IMR-90 (cell line): ENCODE measurements at regions not wholly inside any gene's neighbourhood (a gene's known extent, or its start where the extent isn't known, plus 50 kb on each side); places are given as distances from the start of the nearest gene placed in this dataset.

Experiments used
- ATAC-seq: fragments of 200-7000 bp; cut with Tn5 transposase; 2 replicates; pipeline ENCODE4 v1.9.1; 2020; ENCODE audit warnings: low read depth, mild to moderate bottlenecking, moderate library complexity
- BruUV-seq: library from RNA; stranded (reverse); fragments of 400-500 nt; replicated peaks from 2 replicates; lab custom pipeline; 2021; lab: Mats Ljungman, UMichigan
- CTCF ChIA-PET: fragments of 300-600 bp; formaldehyde crosslinking; extraction: SDS; loops from one replicate; lab custom pipeline; 2021; ENCODE audit warnings: antibody characterized with exemption; lab: Yijun Ruan, JAX
- POLR2A ChIA-PET: fragments of 300-600 bp; sonication (Branson Sonifier 250); formaldehyde crosslinking; loops from one replicate; lab custom pipeline; 2022; ENCODE audit warnings: antibody characterized with exemption; ENCODE audit not compliant: unreplicated experiment; lab: Charles Lee
- DNase-seq: peaks from one replicate; pipeline ENCODE4 v3.0.0; 2013
- H2AFZ ChIP-seq: replicated peaks from 2 replicates; pipeline ENCODE3; 2013; ENCODE audit warnings: low read length, mild to moderate bottlenecking; ENCODE audit not compliant: poor library complexity
- H2AK5ac ChIP-seq: 2 replicates; pipeline ENCODE4 v1.6.1; 2013; ENCODE audit warnings: low read depth, low read length, inconsistent platforms
- H2AK9ac ChIP-seq: replicated peaks from 2 replicates; pipeline ENCODE3; 2013; ENCODE audit warnings: mild to moderate bottlenecking, low read depth, low read length, moderate library complexity; ENCODE audit not compliant: poor library complexity
- H2BK120ac ChIP-seq: 2 replicates; pipeline ENCODE4 v1.6.1; 2013; ENCODE audit warnings: low read depth, low read length, inconsistent platforms
- H2BK15ac ChIP-seq: 3 replicates; pipeline ENCODE4 v1.6.1; 2013; ENCODE audit warnings: low read depth, low read length, inconsistent platforms
- H2BK20ac ChIP-seq: 2 replicates; pipeline ENCODE4 v1.6.1; 2013; ENCODE audit warnings: low read depth, mild to moderate bottlenecking, inconsistent platforms, low read length, moderate library complexity
- H2BK5ac ChIP-seq: 2 replicates; pipeline ENCODE4 v1.6.1; 2013; ENCODE audit warnings: mild to moderate bottlenecking, low read depth, low read length, inconsistent platforms; ENCODE audit not compliant: poor library complexity, severe bottlenecking
- H3K14ac ChIP-seq: replicated peaks from 2 replicates; pipeline ENCODE4 v1.6.1; 2013; ENCODE audit warnings: low read depth, low read length, inconsistent platforms
- H3K18ac ChIP-seq: 2 replicates; pipeline ENCODE4 v1.6.1; 2013; ENCODE audit warnings: low read depth, low read length, control low read depth
- H3K23ac ChIP-seq: 2 replicates; pipeline ENCODE4 v1.6.1; 2013; ENCODE audit warnings: low read depth, low read length, inconsistent platforms
- H3K27ac ChIP-seq: 2 replicates; pipeline ENCODE4 v1.5.1; 2013; ENCODE audit warnings: mild to moderate bottlenecking, control low read depth, low read length; ENCODE audit not compliant: insufficient read depth
- H3K27me3 ChIP-seq: 2 replicates; pipeline ENCODE4 v1.6.1; 2013; ENCODE audit warnings: low read length; ENCODE audit not compliant: control insufficient read depth, insufficient read depth
- H3K36me3 ChIP-seq: 2 replicates; pipeline ENCODE4 v1.6.1; 2013; ENCODE audit warnings: low read length, mixed read lengths; ENCODE audit not compliant: control insufficient read depth, insufficient read depth
- H3K4ac ChIP-seq: 2 replicates; pipeline ENCODE4 v1.6.1; 2013; ENCODE audit warnings: low read depth, low read length, inconsistent platforms
- H3K4me1 ChIP-seq: 2 replicates; pipeline ENCODE4 v1.6.1; 2013; ENCODE audit warnings: low read length, mixed read lengths; ENCODE audit not compliant: control insufficient read depth, insufficient read depth
- H3K4me2 ChIP-seq: 2 replicates; pipeline ENCODE4 v1.6.1; 2013; ENCODE audit warnings: low read depth, mild to moderate bottlenecking, control low read depth, low read length, moderate library complexity
- H3K4me3 ChIP-seq: 2 replicates; pipeline ENCODE4 v1.5.1; 2013; ENCODE audit warnings: low read depth, mild to moderate bottlenecking, control low read depth, low read length, moderate library complexity; ENCODE audit not compliant: insufficient read depth
- H3K56ac ChIP-seq: 2 replicates; pipeline ENCODE4 v1.6.1; 2013; ENCODE audit warnings: low read length, inconsistent platforms; ENCODE audit not compliant: insufficient read depth; ENCODE audit errors: extremely low read depth
- H3K79me1 ChIP-seq, 2 experiments: 2 replicates each; pipeline ENCODE4 v1.6.1; 2013; ENCODE audit warnings: low read length in 2 of 2, inconsistent platforms in 1 of 2, low read depth in 1 of 2
- H3K9ac ChIP-seq: 2 replicates; pipeline ENCODE4 v1.6.1; 2013; ENCODE audit warnings: low read depth, low read length, control low read depth
- H3K9me1 ChIP-seq: 2 replicates; pipeline ENCODE4 v1.6.1; 2013; ENCODE audit warnings: low read length, inconsistent platforms; ENCODE audit not compliant: insufficient read depth
- H3K9me3 ChIP-seq: 2 replicates; pipeline ENCODE4 v1.6.1; 2013; ENCODE audit warnings: low read length; ENCODE audit not compliant: control insufficient read depth, insufficient read depth
- H4K20me1 ChIP-seq: 2 replicates; pipeline ENCODE4 v1.6.1; 2013; ENCODE audit warnings: low read length, inconsistent platforms; ENCODE audit not compliant: insufficient read depth
- H4K5ac ChIP-seq: 2 replicates; pipeline ENCODE4 v1.6.1; 2013; ENCODE audit warnings: mild to moderate bottlenecking, low read depth, low read length, control low read depth
- H4K8ac ChIP-seq, 2 experiments: 2 replicates each; pipeline ENCODE4 v1.6.1; 2013; ENCODE audit warnings: low read depth in 2 of 2, low read length in 2 of 2, control low read depth in 1 of 2, inconsistent platforms in 1 of 2
- H4K91ac ChIP-seq: 2 replicates; pipeline ENCODE4 v1.6.1; 2013; ENCODE audit warnings: low read depth, low read length, inconsistent platforms; ENCODE audit not compliant: insufficient read depth
- BHLHE40 ChIP-seq: fragments of 150-350 bp; IDR thresholded peaks from 2 replicates; pipeline ENCODE4 v1.6.1; 2016; ENCODE audit warnings: mild to moderate bottlenecking, low read depth, low read length
- CEBPB ChIP-seq: IDR thresholded peaks from 2 replicates; pipeline ENCODE4 v1.6.1; 2012; ENCODE audit warnings: low read depth, low read length, improper control_type of control experiment
- CHD1 ChIP-seq: IDR thresholded peaks from 2 replicates; pipeline ENCODE4 v1.6.1; 2012; ENCODE audit warnings: low read depth, low read length, improper control_type of control experiment
- ELK1 ChIP-seq: fragments of 150-350 bp; IDR thresholded peaks from 2 replicates; pipeline ENCODE4 v1.6.1; 2016; ENCODE audit warnings: low read depth, mild to moderate bottlenecking, low read length, moderate library complexity, borderline replicate concordance
- FOS ChIP-seq: fragments of 150-350 bp; IDR thresholded peaks from 2 replicates; pipeline ENCODE4 v1.6.1; 2016; ENCODE audit warnings: low read depth, low read length
- MAFK ChIP-seq: IDR thresholded peaks from 2 replicates; pipeline ENCODE4 v1.6.1; 2012; ENCODE audit warnings: low read depth, low read length, improper control_type of control experiment
- MAZ ChIP-seq: IDR thresholded peaks from 2 replicates; pipeline ENCODE4 v1.6.1; 2012; ENCODE audit warnings: low read depth, mild to moderate bottlenecking, low read length, improper control_type of control experiment, moderate library complexity, borderline replicate concordance
- MXI1 ChIP-seq: IDR thresholded peaks from 2 replicates; pipeline ENCODE4 v1.6.1; 2012; ENCODE audit warnings: low read depth, mild to moderate bottlenecking, low read length, moderate library complexity, borderline replicate concordance
- NFE2L2 ChIP-seq: fragments of 150-350 bp; IDR thresholded peaks from 2 replicates; pipeline ENCODE4 v1.6.1; 2016; ENCODE audit warnings: low read depth, mild to moderate bottlenecking, low read length
- POLR2A ChIP-seq: IDR thresholded peaks from 2 replicates; pipeline ENCODE4 v1.6.1; 2012; ENCODE audit warnings: mild to moderate bottlenecking, low read depth, low read length
- RAD21 ChIP-seq: IDR thresholded peaks from 2 replicates; pipeline ENCODE4 v1.6.1; 2012; ENCODE audit warnings: low read length, improper control_type of control experiment
- RCOR1 ChIP-seq: IDR thresholded peaks from 2 replicates; pipeline ENCODE4 v1.6.1; 2012; ENCODE audit warnings: mild to moderate bottlenecking, low read length, improper control_type of control experiment; ENCODE audit not compliant: insufficient replicate concordance
- RFX5 ChIP-seq: IDR thresholded peaks from 2 replicates; pipeline ENCODE4 v1.8.0; 2012; ENCODE audit warnings: low read depth, mild to moderate bottlenecking, low read length, moderate library complexity
- SMC3 ChIP-seq: fragments of 150-350 bp; IDR thresholded peaks from 2 replicates; pipeline ENCODE4 v1.6.1; 2016; ENCODE audit warnings: low read depth, mild to moderate bottlenecking, antibody characterized with exemption, low read length, moderate library complexity
- WGBS, 2 experiments: methylation state at CpG; one replicate each; pipeline versions ENCODE4 v1.1.5 to v1.1.7; 2013; ENCODE audit warnings: missing lambda C conversion rate in 2 of 2; ENCODE audit not compliant: insufficient read length in 1 of 2; ENCODE audit errors: extremely low coverage in 2 of 2; 5-methylcytosine and 5-hydroxymethylcytosine counted together
- dilution Hi-C: fragments of 300-500 bp; cut with HindIII; formaldehyde crosslinking; loops from one replicate; pipeline ENCODE4 v1.14.3; 2018; ENCODE audit warnings: low sequenced_read_pairs; ENCODE audit not compliant: unreplicated experiment
- in situ Hi-C: fragments of 300-500 bp; cut with MboI; formaldehyde crosslinking; loops from 3 replicates; pipeline ENCODE4 v1.14.3; 2019; ENCODE audit warnings: low sequenced_read_pairs, inconsistent platforms, mixed read lengths
- intact Hi-C: fragments of 100-400 bp; cut with micrococcal nuclease; formaldehyde crosslinking; loops from 2 replicates; pipeline ENCODE4 v1.10.0; 2022
- TF ChIP-seq, protein P1 (sequence below): conservative IDR thresholded peaks from 2 replicates; pipeline ENCODE4 v1.5.1; 2012; ENCODE audit warnings: mild to moderate bottlenecking, low read depth, low read length, improper control_type of control experiment
- TF ChIP-seq, protein P2 (sequence below): fragments of 150-350 bp; IDR thresholded peaks from 2 replicates; pipeline ENCODE4 v1.6.1; 2017; ENCODE audit warnings: mild to moderate bottlenecking, antibody characterized with exemption, low read length, low read depth

DNA sequence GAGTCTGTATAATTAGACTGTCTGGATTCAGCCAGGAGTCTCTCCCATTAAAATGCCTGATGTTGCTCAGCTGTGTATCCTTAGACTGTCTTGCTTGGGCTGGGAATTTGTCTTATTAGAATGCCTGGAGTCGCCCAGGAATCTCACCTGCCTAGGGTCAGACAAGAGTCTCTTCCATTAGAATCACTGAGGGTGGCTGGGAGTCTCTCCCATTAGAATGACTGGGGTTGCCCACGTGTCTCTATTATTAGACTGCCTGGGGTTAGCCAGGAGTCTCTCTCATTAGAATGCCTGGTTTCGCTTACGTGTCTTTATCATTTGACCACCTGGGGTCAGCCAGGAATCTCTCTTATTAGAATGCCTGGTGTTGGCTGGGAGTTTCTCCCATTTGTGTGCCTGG, 1450.0 kb downstream of the UQCRFS1 start:
- Histone ChIP-seq H3K4ac (no peak overlapping the region), H3K56ac (no peak overlapping the region), H3K27me3 (no peaks in the 10 kb centered on the region), H3K36me3 (no peaks in the 10 kb centered on the region), H3K4me1 (no peaks in the 10 kb centered on the region), H4K8ac (no peak overlapping the region), H3K27ac (no peak overlapping the region), H2BK15ac (no peak overlapping the region), H2AK5ac (no peak overlapping the region), H3K9me3 (peaks cover 17% of the 10 kb centered on the region), H2BK5ac (no peak overlapping the region), H3K9me1 (no peaks in the 10 kb centered on the region), H3K4me3 (no peak overlapping the region), H3K9ac (no peak overlapping the region), H2BK20ac (no peak overlapping the region), H4K5ac (no peak overlapping the region), H2AK9ac (no peak overlapping the region), H2BK120ac (no peak overlapping the region), H3K4me2 (no peak overlapping the region), H4K91ac (no peak overlapping the region), H3K14ac (no peak overlapping the region), H3K79me1 (no peaks in the 10 kb centered on the region), H3K18ac (no peak overlapping the region), H3K23ac (no peak overlapping the region), H4K20me1 (no peaks in the 10 kb centered on the region), H2AFZ (no peak overlapping the region)
- CTCF ChIA-PET, result no interaction called here
- WGBS, 2 experiments, result no CpG with 5 or more reads among the region's 4 CpGs
- intact Hi-C loops (no loop called here), dilution Hi-C loops (no loop called here), in situ Hi-C loops (no loop called here)
- POLR2A ChIA-PET, result no interaction called here
- DNase-seq, result no peak
- TF ChIP-seq RAD21, result no peak
- TF ChIP-seq CEBPB, result no peak
- TF ChIP-seq RFX5, result no peak
- TF ChIP-seq ELK1, result no peak
- no peak for TF ChIP-seq MAFK
- TF ChIP-seq, protein P1, sequence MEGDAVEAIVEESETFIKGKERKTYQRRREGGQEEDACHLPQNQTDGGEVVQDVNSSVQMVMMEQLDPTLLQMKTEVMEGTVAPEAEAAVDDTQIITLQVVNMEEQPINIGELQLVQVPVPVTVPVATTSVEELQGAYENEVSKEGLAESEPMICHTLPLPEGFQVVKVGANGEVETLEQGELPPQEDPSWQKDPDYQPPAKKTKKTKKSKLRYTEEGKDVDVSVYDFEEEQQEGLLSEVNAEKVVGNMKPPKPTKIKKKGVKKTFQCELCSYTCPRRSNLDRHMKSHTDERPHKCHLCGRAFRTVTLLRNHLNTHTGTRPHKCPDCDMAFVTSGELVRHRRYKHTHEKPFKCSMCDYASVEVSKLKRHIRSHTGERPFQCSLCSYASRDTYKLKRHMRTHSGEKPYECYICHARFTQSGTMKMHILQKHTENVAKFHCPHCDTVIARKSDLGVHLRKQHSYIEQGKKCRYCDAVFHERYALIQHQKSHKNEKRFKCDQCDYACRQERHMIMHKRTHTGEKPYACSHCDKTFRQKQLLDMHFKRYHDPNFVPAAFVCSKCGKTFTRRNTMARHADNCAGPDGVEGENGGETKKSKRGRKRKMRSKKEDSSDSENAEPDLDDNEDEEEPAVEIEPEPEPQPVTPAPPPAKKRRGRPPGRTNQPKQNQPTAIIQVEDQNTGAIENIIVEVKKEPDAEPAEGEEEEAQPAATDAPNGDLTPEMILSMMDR, result no peak
- TF ChIP-seq MAZ, result no peak
- no peak for TF ChIP-seq FOS
- TF ChIP-seq SMC3, result no peak
- TF ChIP-seq, protein P2, sequence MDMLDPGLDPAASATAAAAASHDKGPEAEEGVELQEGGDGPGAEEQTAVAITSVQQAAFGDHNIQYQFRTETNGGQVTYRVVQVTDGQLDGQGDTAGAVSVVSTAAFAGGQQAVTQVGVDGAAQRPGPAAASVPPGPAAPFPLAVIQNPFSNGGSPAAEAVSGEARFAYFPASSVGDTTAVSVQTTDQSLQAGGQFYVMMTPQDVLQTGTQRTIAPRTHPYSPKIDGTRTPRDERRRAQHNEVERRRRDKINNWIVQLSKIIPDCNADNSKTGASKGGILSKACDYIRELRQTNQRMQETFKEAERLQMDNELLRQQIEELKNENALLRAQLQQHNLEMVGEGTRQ, result no peak
- TF ChIP-seq POLR2A, result no peak
- no peak for TF ChIP-seq MXI1
- no peak for TF ChIP-seq CHD1
- TF ChIP-seq RCOR1, result no peak
- no peak for TF ChIP-seq NFE2L2
- no peak for TF ChIP-seq BHLHE40
- BruUV-seq, result no TSS peak
- ATAC-seq, result no peak
